Adipose tissue (tissue), 3 donors: ENCODE measurements at regions not wholly inside any gene's neighbourhood (a gene's known extent, or its start where the extent isn't known, plus 50 kb on each side); places are given as distances from the start of the nearest gene placed in this dataset.

Source experiments
- H3K27ac ChIP-seq: one replicate; pipeline ENCODE4 v1.5.1; 2013; ENCODE audit warnings: low read depth, low read length
- WGBS, 3 donors: extraction: QIAGEN DNeasy Blood & Tissue Kit; methylation state at CpG; one replicate each; pipeline ENCODE4 v1.1.7; 2013; 5-methylcytosine and 5-hydroxymethylcytosine counted together
- donor health status: healthy with polysubstance abuse.
- donor health status: Bipolar disorder and iron deficiency.
- donor health status: healthy.

DNA sequence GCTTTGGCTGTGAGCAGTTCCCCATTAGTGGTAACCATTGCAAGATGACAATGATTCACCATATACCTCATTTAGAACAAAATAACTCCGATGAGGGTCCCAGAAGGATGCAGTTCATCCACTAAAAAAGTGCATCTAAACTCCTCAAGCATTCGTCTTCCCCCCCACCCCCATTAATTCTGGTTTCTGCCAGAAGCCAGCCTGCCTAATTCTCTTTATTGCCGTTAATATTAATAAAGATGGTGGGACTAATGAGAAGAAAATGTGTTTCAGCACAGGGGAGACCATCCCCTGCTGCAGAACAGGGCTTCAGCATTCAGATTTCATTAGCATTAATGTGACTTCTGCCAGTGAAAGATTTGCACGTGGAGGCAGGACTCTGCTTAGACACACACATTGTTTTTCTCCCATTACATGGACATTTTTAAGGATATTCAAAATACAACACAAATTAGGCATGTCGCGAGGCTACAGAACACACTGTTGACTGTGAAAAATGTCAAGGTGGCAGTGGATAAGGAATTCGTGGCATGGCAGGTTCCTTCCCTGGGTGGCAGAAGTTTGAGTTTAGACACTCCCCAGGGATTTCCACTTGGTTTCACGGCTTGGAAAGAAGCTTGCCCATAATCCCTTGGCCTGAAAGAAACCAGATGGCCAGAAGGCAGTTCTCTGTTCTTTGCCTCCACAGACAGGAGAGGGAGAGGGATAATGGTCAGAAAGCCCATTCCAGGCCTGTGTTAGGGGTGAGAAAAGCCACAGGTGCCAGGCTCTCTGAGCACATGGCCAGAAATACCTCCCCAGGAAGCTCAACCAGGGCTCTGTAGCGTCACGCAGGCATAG lies 236.5 kb downstream of the FOXO1 start:
- WGBS, 3 donors, result 62 to 90% (median 90%) methylated on average over 10 of the region's 10 CpGs
- H3K27ac ChIP-seq, result no peak overlapping the region

DNA sequence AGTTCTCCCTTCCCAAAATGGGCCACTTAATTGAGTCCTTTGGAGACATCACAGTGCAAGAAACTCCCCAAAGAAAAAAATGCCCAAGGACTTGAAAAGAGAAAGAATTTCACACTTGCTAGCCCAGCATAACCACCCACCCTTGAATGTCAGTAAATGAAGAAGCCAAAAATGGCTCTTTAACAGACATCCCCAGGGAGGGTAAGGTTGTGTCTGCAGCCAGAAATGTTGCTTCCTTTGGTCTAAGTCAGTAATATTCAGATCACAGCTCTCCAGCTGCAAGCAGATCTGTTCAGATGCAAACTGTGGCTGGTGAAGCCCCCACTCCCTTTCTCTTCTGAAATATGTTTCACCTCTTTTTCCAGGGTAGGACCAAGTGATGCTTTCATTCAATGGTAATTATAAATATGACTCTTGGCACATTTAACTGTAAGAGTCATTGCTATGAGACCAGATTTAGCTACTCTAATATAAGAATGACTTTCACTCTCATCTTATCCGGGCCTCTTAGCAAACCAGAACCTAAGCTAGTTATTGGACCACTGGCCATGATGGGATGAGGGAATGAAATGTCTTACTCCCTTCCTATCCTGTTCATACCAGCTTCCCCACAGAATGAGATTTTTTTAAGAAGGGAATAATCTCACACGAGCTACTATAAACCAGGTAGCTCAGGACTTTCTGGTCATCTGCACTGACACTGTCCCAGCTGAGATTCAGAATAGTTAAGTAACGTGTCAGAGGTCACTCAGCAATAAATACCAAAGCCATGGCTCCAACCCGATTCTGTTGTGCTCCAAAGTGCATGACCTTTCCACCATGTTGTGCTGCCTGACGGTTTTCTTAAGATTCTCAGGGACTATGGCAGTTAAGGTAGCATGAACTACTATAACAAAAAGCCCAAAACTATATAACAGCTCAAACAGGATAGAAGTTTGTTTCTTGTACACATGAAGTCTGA lies 234.1 kb downstream of the FOXO1 start:
- WGBS, 3 donors, result 68 to 81% (median 77%) methylated on average over 5 of the region's 5 CpGs
- H3K27ac ChIP-seq, result no peak overlapping the region

DNA sequence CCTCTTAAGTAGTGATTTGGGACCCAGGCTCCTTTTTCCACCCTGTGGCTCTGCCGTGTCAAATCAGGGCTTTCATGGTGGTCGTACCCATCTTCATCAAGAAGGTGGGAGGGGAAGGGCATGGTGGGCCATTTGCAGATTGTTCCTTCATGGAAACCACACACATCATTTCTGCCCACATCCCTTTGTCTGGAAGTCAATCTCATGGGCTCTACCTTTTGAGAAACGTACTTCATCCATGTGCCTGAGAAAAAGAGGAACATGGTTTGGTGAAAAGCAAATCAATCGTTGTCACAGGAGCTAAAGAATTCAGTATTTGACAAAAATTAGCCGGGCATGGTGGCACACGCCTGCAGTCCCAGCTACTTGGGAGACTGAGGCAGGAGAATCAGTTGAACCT lies 233.4 kb downstream of the FOXO1 start:
- H3K27ac ChIP-seq, result no peak overlapping the region
- 71 to 94% (median 71%) methylated on average over 6 of the region's 6 CpGs for WGBS, 3 donors

DNA sequence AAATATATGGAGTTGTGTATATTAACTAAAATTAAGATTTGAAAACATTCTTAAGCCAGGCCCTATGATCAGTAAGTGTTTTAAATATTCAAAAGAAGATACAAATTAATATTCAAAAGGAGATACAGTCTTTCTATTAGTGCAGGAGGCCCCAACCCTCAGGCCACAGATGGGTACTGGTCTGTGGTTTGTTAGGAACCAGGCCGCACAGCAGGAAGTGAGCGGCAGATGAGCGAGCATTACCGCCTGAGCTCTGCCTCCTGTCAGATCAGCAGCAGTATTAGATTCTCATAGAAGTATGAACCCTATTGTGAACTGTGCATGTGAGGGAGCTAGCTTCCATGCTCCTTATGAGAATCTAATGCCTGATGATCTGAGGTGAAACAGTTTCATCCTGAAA lies 232.9 kb downstream of the FOXO1 start:
- 49 to 89% (median 71%) methylated on average over 4 of the region's 4 CpGs for WGBS, 3 donors
- H3K27ac ChIP-seq, result no peak overlapping the region

DNA sequence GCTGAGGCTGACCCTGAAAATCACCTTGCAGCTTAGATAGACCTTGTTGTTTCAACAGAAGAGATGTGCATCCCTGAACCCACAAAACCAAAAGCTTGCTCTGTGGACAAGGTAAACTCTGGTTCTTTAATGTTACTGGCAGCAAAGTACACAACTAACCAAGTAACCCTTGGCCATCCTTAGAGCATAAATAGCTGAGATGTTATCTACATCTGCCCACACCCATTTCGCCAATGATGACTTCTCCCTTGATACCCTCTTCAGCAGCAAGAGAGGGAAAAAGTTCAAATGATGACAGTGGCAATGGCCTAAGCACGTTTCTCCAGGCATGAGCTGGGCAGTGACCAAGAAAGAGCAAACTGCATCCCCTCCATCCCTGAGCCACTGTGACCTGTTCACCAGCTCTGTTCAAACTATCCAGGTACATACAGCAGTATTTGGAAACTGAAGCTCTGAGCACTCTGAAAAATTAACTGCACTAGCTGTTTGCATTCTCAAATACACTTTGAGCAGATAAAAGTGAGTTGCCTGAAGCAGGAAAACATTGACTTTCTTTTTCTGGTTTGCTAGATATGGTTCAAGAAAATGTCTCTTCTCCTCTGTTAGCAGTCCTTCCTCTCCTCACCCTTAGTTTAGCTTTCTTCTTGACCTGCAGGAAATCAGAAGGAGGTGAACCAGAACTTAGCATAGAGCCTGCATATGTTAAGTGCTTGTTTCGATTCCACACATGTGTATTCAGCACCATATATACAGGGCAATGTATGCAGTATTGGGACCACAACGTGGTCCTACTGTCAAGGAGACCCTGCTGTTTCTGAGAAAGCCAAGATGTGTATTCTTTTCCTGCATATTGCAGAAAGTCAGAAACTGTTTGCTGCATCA lies 231.7 kb downstream of the FOXO1 start:
- WGBS, 3 donors, result 75 to 84% (median 83%) methylated on average over 4 of the region's 4 CpGs
- H3K27ac ChIP-seq, result no peak overlapping the region

DNA sequence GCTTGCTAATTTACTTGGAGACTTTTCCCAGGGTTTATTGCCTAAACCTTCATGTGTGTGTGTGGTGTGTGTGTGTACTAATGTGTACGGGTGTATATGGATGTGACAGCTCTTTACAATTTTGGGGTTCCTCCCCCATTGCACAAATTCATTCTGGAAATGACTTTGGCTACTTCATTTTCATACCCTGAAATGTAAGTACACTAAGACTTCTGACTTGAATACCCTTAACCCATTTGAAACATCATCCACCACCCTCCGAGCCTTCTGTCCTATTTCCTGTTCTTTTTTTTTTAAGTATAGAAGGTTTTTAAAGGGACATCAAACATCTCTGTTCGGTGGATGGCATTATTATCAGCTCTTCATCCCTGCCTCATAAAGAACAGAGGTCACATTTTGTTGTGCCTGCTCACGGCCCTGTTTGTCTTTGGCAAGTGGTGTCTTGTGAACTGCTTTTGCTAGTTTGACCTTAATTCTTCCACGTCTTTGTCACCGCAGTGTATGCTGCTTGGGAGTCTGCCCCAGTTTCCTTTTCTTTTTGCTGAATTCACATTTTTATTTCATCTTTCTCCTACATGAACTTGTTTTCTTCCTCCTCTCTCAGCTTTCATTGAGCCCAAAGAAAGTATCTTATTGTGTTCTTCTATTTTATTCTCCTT lies 228.3 kb downstream of the FOXO1 start:
- WGBS, 3 donors, result 36 to 77% (median 61%) methylated on average over 6 of the region's 6 CpGs
- H3K27ac ChIP-seq, result no peak overlapping the region

DNA sequence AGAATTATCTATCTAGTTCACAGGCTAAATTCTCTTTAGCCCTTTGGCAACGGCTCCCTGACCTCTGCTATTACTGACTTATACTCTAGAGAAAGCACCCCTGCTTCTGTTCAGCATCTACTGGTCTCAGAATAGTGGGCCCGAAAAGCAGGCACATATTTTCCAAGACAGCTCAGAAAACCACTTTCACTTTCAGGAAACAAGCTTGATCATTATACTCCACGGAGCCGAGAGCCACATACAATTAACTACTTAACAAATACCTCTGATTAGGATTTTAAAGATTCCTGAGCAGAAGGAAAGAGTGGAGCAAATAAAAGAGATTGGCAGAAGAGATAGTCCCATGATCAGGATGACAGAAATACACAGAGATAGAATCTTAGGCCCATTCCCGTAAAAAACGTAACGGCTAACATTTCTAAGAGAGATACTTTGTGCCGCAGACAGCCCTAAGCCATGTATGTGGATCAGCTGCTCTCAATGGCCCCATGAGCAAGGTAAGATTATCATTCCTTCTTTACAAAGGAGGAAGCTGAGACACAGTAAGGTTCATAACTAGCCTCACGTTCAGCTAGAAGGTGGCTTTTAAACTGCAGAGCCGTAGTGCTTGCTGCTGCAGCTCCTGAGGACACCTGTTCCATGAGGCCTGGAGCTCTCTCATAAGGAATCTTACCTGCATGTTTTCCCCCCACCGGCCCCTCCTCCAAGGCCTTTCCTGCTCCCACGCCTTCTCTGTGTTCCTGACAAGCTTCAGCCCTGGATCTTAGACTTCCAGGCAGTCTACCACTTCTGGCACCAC lies 227.2 kb downstream of the FOXO1 start:
- WGBS, 3 donors, result 38 to 59% (median 41%) methylated on average over 12 of the region's 12 CpGs

DNA sequence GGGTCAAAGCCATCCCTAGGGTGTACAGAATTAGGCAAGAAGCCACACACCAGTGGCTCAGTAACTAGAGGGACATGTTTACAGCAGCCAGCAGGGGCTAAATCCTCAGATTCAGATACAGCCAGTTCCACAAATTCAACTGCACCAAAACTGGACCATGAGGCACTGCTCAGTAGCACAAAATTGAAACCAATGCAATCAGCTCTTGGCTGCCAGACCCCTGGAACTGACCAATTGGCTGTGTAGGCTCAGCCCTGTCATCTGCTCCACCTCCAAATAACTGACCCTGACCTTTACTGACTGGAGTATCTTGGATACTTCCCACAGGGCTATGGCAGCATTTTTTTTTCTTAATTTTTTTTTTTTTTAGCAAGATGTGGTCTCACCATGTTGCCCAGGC lies 226.5 kb downstream of the FOXO1 start:
- H3K27ac ChIP-seq, result no peak overlapping the region

More for the DNA sequence above, 227.2 kb downstream of the FOXO1 start:
- H3K27ac ChIP-seq, result no peak overlapping the region

DNA sequence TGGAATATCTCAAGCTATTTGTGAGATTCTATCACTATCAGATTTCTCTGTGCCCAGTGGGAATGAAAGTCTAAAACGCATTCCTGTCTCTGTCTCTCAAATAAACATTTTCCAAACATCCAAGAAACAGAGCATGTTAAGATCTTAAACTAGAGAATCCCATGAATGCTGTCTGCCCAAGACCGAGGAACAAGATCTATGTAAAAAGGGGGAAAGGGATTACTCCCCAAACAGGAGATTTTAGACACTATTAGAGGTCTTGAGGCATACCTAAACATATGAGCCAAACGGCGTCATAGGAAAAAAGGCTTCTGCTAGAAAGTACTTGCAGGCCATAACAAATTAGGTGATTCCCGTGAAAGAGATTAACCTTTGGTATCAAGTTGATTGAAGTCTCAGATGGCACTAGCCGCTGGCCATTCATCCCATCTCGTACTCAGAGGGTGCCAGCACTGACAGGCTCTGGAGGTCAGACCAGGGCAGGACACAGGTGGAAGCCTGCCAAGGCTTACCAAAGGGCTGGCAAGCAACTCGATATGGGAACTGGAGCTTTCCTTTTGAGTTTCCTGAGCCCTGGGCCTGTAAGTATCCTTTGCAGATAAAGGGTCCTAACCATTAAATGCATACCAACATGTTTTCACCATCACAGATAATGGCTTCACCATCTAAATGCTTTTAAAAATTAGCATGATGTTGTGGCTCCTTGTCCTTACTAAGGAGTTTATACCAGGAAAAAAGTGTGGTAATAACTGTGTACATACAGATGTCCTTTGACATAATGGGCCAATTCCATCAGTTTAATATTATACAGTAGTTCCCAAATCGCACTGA lies 225.2 kb downstream of the FOXO1 start:
- no peak overlapping the region for H3K27ac ChIP-seq

DNA sequence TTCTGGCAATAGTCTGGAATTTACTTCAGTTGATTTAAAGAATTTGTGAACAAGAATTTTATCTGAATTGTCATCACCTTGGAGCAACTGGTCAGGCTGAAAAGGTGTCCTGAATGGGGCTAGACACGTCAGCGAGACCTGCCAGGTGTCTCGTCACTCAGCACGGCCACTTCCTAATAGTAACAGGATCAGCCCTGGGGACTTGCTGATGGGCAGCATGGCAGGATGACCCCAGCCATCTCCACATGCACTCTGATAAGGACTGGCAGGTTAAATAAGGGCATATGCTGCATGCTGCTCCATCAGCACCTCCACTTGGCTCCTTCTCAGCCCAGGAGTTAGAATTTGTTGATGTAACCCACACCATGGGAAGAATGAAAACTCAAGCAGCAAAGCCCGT lies 224.2 kb downstream of the FOXO1 start:
- H3K27ac ChIP-seq, result no peak overlapping the region
- WGBS, 3 donors, result 88 to 96% (median 95%) methylated on average over 5 of the region's 5 CpGs

More for the DNA sequence above, 225.2 kb downstream of the FOXO1 start:
- WGBS, 3 donors, result 25 to 42% (median 36%) methylated on average over 9 of the region's 9 CpGs

DNA sequence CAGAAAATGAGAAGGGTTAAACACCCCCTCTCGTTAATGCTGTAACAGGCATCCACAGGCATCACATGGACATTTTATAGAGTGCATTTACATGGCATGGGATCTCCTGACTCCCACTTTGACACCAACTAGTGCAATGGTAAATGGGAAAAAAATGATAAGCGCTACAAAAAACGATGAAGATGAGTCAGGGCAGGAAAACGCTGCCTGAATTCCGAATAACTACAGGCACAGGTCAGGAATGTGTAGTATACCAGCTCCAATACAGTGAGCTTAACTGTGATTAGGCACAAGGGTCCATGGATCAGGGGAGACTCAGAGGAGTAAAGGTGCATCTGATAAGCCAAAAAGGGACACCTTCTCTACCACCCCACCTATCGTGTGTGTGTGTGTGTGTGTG lies 223.6 kb downstream of the FOXO1 start:
- WGBS, 3 donors, result 69 to 77% (median 72%) methylated on average over 6 of the region's 6 CpGs
- H3K27ac ChIP-seq, result no peak overlapping the region

DNA sequence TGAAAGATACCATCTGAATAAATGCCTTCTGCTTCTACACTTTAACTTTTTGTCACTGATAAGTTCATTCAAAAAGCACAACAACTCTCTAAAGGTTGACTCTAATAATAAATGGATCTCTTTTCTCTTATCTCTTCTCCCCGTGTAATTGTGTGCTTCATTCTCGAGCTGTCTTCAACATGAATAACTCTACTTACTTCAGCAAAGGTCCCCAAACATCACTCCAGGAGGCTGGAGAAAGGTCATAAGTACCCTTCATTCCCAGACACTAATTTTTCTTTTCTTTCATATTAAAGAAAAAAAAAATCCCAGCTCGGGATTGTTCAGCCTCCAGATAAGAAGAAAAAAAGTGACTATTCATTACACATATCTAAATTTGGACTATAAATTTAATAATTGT lies 222.2 kb downstream of the FOXO1 start:
- no peak overlapping the region for H3K27ac ChIP-seq
- 39 to 70% (median 64%) methylated on average over 3 of the region's 3 CpGs for WGBS, 3 donors

DNA sequence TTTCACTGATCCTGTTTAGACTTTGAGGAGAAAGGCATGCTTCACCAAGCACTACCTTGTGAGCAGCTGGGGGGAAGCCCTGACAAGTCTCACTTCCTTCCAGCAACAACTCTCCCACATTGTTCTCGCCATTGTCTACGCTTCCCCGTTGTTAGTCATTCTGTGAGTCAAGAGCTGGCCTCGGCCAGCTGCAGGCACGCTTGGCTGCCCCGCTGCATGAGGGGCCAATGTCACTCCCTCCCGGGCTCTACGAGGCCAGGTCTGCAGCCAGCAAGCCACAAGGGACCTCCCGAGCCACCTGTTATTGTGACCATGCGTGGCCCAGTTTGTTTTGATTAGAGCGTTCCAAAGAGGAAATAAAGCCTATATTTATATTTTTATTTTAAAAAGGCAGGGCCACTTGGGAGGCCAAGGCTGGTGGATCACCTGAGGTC lies 220.9 kb downstream of the FOXO1 start:
- H3K27ac ChIP-seq, result no peak overlapping the region
- 53 to 68% (median 66%) methylated on average over 11 of the region's 11 CpGs for WGBS, 3 donors

DNA sequence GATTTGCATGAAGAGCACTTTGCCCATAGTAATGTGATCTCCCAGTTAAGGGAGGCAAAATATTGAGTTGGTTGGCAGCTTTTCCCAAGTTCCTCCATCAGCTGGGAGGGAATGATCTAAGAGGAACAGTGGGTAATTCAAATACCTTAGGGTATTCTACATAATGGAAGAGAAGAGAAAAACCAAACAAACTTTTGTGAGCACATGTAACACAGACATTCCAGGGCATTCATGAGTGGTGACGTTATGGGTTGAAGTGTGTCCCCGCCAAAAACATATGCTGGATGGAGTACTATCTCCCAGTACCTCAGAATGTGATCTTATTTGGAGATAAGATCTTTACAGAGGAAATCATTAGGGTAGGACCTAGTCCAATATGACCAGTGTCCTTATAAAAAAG lies 220.1 kb downstream of the FOXO1 start:
- WGBS, 3 donors, result 53 to 89% (median 78%) methylated on average over 2 of the region's 2 CpGs
- no peak overlapping the region for H3K27ac ChIP-seq

DNA sequence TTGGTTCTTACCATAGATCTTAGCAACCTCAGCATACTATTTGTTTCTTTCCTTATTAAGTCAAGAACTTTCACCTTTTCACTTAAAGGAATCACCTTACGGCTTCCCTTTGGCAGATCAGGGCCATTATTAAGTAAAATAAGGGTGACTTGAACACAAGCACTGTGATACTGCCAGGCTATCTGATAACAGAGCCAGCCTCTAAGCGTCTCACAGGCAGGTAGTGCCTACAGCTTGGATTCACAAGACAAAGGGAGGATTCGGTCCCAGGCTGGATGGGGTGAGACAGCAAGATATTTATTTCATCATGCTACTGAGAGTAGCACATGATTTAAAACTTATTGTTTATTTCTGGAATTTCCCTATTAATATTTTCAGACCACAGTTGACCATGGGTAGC lies 218.6 kb downstream of the FOXO1 start:
- H3K27ac ChIP-seq, result no peak overlapping the region
- 65 to 82% (median 75%) methylated on average over 3 of the region's 3 CpGs for WGBS, 3 donors

DNA sequence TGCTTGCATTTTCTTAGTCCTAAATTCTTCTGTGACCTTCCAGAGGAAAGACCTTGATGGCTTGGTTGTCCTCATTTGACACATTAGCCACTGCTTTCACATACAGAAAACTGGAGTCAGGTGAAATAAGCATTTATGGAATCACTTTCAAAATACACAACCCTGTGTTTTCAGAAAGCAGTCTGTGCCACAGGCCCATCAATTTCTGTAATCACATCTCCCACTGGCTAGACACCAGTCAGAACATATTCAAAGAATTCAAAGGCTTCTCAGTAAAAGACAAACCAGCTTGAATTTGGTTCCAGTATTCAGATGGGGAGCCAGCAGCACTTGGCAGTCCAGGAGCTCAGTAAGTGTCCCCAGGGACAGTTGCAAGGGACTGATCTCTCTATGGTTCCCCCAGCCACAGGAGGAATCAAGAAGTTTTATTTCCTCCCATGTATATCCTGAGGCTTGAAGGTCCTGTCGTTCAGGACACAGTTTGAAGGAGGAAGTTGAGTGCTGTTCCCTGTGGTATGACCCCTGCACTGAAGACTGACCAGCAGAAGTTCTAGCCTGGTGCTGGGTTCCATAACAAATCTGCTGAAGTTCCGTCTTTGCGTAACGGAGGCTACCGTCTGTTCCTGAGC lies 214.3 kb downstream of the FOXO1 start:
- 73 to 88% (median 76%) methylated on average over 5 of the region's 5 CpGs for WGBS, 3 donors
- H3K27ac ChIP-seq, result no peak overlapping the region
